ENCODE measurements at regions not wholly inside any gene's neighbourhood (a gene's known extent, or its start where the extent isn't known, plus 50 kb on each side); places are given as distances from the start of the nearest gene placed in this dataset.
"Not testable (repeated sequence)": the region's sequence is repeated elsewhere in the genome, so short reads cannot be mapped to it uniquely, and the experiment has no call there.

DNA sequence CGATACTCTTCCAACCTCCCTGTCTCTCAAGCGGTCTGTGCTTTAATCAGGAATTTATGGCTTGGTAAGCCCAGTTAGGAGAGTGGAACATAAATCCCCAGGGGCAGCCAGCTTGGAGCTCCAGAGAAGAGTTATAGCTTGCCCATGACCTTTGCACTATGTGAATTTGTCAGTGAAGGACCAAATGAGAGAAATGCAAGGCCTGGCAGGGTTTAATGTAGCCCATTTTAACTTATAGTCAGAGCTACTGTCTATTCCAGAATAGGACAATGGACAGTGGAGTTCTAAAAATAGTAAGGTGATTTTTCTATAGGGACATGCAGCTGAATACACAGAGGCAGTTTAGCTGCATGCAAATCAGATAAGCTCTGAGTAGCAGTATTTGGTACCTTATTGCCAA is 142.6 kb upstream of the CAV2 start:
- no peaks in the 10 kb centered on the region for H3K9me3 ChIP-seq (ENCODE audit: control insufficient read depth, insufficient read depth, low read length)
- no peaks in the 10 kb centered on the region for H3K36me3 ChIP-seq (ENCODE audit: control insufficient read depth, insufficient read depth, low read length)
- no peak overlapping the region for H3K27ac ChIP-seq (ENCODE audit: low read depth, low read length)
- no peak overlapping the region for H3K9ac ChIP-seq (ENCODE audit: low read depth, low read length)
- no peak overlapping the region for H3K4me3 ChIP-seq (ENCODE audit: low read depth, low read length)
- H3K4me1 ChIP-seq (ENCODE audit: control insufficient read depth, insufficient read depth, low read length) = peaks cover 6% of the 10 kb centered on the region; the same call in 1 of the 2 replicates
- no peaks in the 10 kb centered on the region for H3K27me3 ChIP-seq (ENCODE audit: control insufficient read depth, insufficient read depth, low read length)

DNA sequence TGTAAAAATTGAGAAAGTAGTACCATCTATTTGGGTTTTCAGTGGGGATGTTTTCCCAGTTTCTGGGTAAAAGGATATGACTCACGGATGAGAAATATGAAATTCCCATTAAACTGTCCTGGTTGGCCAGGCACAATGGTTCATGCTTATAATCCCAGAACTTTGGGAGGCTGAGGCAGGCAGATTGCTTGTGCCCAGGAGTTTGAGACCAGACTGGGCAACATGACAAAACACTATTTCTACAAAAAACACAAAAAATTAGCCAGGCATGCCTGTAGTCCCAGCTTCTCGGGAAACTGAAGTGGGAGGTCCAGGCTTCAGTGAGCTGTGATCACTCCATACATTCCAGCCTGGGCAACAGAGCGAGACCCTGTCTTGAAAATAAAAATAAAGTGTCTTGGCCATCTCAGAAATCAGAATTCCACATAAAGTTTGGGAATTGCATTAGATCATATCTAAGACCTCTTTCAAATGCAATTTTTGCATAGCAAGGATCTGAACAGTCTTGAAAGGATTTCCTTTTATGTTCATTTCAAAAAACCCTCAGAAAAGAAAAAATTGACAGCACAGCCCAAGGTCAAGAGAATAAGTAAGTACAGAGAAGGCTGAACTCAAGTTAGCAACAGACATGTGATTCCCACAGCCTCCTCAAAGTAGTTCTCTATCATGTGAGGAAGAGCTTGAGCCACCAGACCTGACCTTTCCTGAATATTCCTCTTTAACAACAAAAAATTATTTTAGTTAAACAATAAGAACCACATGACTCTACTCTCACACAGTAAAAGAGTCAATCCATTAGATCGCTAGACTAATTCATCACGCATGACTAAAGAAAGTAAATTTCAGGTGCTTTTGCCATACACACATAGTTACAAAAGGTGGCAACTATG is 141.5 kb upstream of the CAV2 start:
- H3K9me3 ChIP-seq (ENCODE audit: control insufficient read depth, insufficient read depth, low read length) = no peaks in the 10 kb centered on the region
- no peak overlapping the region for H3K27ac ChIP-seq (ENCODE audit: low read depth, low read length)
- H3K36me3 ChIP-seq (ENCODE audit: control insufficient read depth, insufficient read depth, low read length) = no peaks in the 10 kb centered on the region
- no peak overlapping the region for H3K9ac ChIP-seq (ENCODE audit: low read depth, low read length)
- H3K27me3 ChIP-seq (ENCODE audit: control insufficient read depth, insufficient read depth, low read length) = no peaks in the 10 kb centered on the region
- H3K4me3 ChIP-seq (ENCODE audit: low read depth, low read length) = no peak overlapping the region
- H3K4me1 ChIP-seq (ENCODE audit: control insufficient read depth, insufficient read depth, low read length) = peaks cover 6% of the 10 kb centered on the region; the same call in 1 of the 2 replicates

DNA sequence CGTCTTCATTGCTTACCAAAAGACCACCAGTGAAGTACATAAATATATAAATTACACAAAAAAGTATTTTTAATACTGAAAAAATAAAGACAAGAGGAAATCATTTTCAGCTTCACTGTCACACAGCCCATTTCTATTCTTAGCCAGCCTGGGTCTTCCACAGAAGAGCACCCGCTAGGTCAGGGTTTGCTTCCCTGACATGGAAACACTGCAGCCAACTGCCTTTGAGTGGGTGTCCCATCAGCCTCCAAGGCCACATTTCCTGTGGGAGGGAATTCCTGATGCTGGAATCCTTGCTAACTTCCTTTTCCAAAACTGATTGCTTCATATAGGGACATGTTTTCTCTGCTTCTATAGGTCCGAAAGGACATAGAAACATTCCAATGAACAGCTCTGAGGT is 137.8 kb upstream of the CAV2 start:
- H3K4me1 ChIP-seq (ENCODE audit: control insufficient read depth, insufficient read depth, low read length) = no peaks in the 10 kb centered on the region
- H3K36me3 ChIP-seq (ENCODE audit: control insufficient read depth, insufficient read depth, low read length) = no peaks in the 10 kb centered on the region
- no peaks in the 10 kb centered on the region for H3K9me3 ChIP-seq (ENCODE audit: control insufficient read depth, insufficient read depth, low read length)
- no peak overlapping the region for H3K4me3 ChIP-seq (ENCODE audit: low read depth, low read length)
- no peak overlapping the region for H3K27ac ChIP-seq (ENCODE audit: low read depth, low read length)
- no peak overlapping the region for H3K9ac ChIP-seq (ENCODE audit: low read depth, low read length)
- H3K27me3 ChIP-seq (ENCODE audit: control insufficient read depth, insufficient read depth, low read length) = no peaks in the 10 kb centered on the region

DNA sequence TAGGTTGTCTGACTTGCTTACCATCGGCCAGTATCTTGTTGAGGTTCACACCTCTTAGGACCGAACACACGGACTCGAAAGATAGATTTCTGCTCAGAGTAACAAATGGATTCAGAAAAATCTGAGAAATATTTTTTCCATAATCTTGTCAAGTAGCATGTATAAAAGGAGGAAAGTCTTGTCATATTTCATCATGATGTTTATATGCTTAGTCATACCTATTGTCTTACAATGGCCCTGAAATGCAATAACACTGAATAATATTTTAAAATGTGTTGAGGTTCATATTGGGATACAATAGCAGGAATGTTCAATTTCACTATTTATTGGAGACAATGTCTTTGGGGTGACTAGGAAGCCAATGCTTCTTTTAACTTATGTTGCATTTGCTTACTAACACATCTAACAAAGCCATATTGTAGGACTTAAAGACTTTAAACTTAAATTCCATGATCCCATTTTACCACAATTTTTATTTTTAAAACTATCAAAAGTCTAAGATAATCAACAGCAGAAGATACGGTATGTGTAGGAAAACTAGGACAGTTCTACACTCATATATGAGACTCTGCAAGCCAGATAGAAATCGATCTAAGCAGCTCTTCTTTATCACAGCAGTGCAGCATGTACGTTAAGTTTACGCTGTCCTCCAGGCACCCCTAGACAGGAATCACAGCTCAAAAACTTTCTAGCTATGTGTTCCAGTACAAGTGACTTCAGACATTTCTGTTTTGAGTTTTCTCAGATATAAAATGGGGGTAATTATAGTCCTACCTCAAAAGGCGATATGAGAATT is 135.7 kb upstream of the CAV2 start:
- no peak overlapping the region for H3K9ac ChIP-seq (ENCODE audit: low read depth, low read length)
- 0 out of 2 replicates have a peak, but pooled peaks cover 10% of the 10 kb centered on the region for H3K4me1 ChIP-seq (ENCODE audit: control insufficient read depth, insufficient read depth, low read length)
- H3K27me3 ChIP-seq (ENCODE audit: control insufficient read depth, insufficient read depth, low read length) = no peaks in the 10 kb centered on the region
- no peak overlapping the region for H3K27ac ChIP-seq (ENCODE audit: low read depth, low read length)
- no peaks in the 10 kb centered on the region for H3K9me3 ChIP-seq (ENCODE audit: control insufficient read depth, insufficient read depth, low read length)
- no peaks in the 10 kb centered on the region for H3K36me3 ChIP-seq (ENCODE audit: control insufficient read depth, insufficient read depth, low read length)
- H3K4me3 ChIP-seq (ENCODE audit: low read depth, low read length) = no peak overlapping the region

DNA sequence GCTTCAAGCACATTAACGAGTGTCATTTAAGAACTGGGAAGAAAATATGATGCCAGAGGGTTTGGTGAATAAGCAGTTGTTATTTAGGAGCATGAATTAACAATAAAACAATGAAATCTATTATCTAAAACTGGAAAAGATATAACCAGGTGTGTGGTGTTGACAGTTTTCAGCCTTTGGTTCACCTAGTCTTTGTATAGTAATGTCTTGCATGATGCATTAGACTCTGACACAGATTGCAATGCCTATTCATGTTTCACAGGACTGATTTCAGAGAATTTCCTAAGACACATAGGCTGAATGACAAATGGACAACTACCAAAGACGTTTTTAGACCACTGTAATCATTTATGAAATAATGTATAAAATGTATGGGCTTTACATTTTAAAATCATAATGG is 135.1 kb upstream of the CAV2 start:
- Histone ChIP-seq H3K36me3 (ENCODE audit: control insufficient read depth, insufficient read depth, low read length) (no peaks in the 10 kb centered on the region), H3K4me1 (ENCODE audit: control insufficient read depth, insufficient read depth, low read length) (0 out of 2 replicates have a peak, but pooled peaks cover 10% of the 10 kb centered on the region), H3K9me3 (ENCODE audit: control insufficient read depth, insufficient read depth, low read length) (no peaks in the 10 kb centered on the region), H3K27ac (ENCODE audit: low read depth, low read length) (no peak overlapping the region), H3K9ac (ENCODE audit: low read depth, low read length) (no peak overlapping the region), H3K27me3 (ENCODE audit: control insufficient read depth, insufficient read depth, low read length) (no peaks in the 10 kb centered on the region), H3K4me3 (ENCODE audit: low read depth, low read length) (no peak overlapping the region)

DNA sequence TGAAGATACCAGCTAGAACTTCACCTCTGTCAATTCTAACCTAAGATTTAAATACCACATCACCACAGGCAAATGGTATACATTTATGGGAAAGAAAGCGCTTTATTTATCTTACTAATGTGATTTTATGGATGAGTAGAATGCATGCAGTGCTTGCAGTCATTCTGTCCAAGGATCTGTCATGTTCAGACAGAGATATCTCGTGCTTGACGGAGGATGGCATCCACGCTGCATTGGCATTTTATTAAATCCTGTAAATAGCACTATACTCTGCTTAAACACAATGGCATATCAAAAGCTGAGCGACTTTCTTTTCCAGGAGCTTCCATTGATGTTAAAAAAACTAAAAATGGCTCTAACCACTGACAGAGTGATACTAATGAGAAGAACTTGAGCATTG is 133.7 kb upstream of the CAV2 start:
- no peaks in the 10 kb centered on the region for H3K27me3 ChIP-seq (ENCODE audit: control insufficient read depth, insufficient read depth, low read length)
- H3K9me3 ChIP-seq (ENCODE audit: control insufficient read depth, insufficient read depth, low read length) = peaks cover 9% of the 10 kb centered on the region
- H3K36me3 ChIP-seq (ENCODE audit: control insufficient read depth, insufficient read depth, low read length) = no peaks in the 10 kb centered on the region
- no peak overlapping the region for H3K4me3 ChIP-seq (ENCODE audit: low read depth, low read length)
- H3K4me1 ChIP-seq (ENCODE audit: control insufficient read depth, insufficient read depth, low read length) = 0 out of 2 replicates have a peak, but pooled peaks cover 10% of the 10 kb centered on the region
- no peak overlapping the region for H3K9ac ChIP-seq (ENCODE audit: low read depth, low read length)
- H3K27ac ChIP-seq (ENCODE audit: low read depth, low read length) = no peak overlapping the region

DNA sequence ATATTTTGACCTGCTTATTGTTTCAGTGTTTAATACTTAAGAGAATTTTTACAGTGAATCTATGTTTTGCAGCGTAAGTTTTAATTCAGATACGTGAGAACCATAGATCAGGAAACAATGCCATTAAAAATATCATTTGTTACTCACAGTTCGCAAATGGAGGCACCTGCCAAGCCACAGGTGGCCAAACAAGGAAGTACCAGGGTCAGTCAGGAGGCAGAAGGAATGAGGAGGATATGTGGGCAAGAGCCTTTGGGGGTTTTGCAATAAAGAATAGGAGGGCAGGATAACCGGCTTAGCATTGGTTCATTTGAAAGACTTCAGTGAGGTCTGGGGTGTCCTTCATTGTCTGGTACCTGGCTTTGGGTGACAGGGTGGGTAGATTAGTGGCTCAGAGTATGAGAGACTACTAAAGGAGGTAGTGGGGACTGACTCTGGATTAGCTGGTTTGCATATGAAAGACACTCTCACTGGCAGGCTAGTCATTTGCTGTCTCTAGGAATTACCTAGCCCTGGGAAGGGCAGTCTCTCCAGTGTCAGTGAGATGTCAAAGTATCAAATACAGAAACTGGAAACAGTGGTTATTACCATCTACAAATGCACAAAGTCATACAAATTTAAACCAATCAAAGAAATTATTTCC is 132.2 kb upstream of the CAV2 start:
- no peak overlapping the region for H3K4me3 ChIP-seq (ENCODE audit: low read depth, low read length)
- H3K27me3 ChIP-seq (ENCODE audit: control insufficient read depth, insufficient read depth, low read length) = no peaks in the 10 kb centered on the region
- 0 out of 2 replicates have a peak, but pooled peaks cover 10% of the 10 kb centered on the region for H3K4me1 ChIP-seq (ENCODE audit: control insufficient read depth, insufficient read depth, low read length)
- H3K36me3 ChIP-seq (ENCODE audit: control insufficient read depth, insufficient read depth, low read length) = no peaks in the 10 kb centered on the region
- no peak overlapping the region for H3K9ac ChIP-seq (ENCODE audit: low read depth, low read length)
- H3K27ac ChIP-seq (ENCODE audit: low read depth, low read length) = no peak overlapping the region
- peaks cover 17% of the 10 kb centered on the region for H3K9me3 ChIP-seq (ENCODE audit: control insufficient read depth, insufficient read depth, low read length)

DNA sequence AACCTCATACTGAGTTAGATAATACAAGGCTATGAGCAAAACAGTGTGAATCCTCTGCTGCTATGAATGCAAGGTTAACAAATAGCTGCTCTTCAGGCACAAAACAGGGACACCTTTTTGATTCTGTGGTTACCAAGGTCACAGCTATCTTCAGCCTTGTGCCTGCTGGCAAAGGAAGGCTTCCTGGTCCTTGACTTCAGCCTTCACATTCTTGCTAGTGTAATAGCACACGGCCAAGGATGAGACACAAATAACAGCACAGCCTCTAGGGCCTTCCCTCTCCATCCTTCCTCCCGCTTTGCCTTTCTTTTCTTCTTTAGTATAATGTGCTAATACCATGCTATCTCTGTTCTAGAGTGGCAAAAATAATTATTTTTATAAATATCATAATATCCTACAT is 130.6 kb upstream of the CAV2 start:
- H3K27ac ChIP-seq (ENCODE audit: low read depth, low read length) = no peak overlapping the region
- H3K27me3 ChIP-seq (ENCODE audit: control insufficient read depth, insufficient read depth, low read length) = no peaks in the 10 kb centered on the region
- H3K36me3 ChIP-seq (ENCODE audit: control insufficient read depth, insufficient read depth, low read length) = no peaks in the 10 kb centered on the region
- H3K4me3 ChIP-seq (ENCODE audit: low read depth, low read length) = no peak overlapping the region
- H3K9me3 ChIP-seq (ENCODE audit: control insufficient read depth, insufficient read depth, low read length) = peaks cover 17% of the 10 kb centered on the region
- no peak overlapping the region for H3K9ac ChIP-seq (ENCODE audit: low read depth, low read length)
- H3K4me1 ChIP-seq (ENCODE audit: control insufficient read depth, insufficient read depth, low read length) = 0 out of 2 replicates have a peak, but pooled peaks cover 10% of the 10 kb centered on the region

DNA sequence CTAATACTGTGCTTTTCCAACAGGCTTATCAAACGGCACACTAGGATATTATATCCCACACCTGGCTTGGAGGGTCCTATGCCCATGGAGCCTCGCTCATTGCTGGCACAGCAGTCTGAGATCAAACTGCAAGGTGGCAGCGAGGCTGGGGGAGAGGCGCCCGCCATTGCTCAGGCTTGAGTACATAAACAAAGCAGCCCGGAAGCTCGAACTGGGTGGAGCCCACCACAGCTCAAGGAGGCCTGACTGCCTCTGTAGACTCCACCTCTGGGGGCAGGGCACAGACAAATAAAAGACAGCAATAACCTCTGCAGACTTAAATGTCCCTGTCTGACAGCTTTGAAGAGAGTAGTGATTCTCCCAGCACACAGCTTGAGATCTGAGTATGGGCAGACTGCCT is 128.0 kb upstream of the CAV2 start:
- H3K9ac ChIP-seq (ENCODE audit: low read depth, low read length); H3K27me3 ChIP-seq (ENCODE audit: control insufficient read depth, insufficient read depth, low read length); H3K4me3 ChIP-seq (ENCODE audit: low read depth, low read length); H3K4me1 ChIP-seq (ENCODE audit: control insufficient read depth, insufficient read depth, low read length); H3K36me3 ChIP-seq (ENCODE audit: control insufficient read depth, insufficient read depth, low read length); H3K27ac ChIP-seq (ENCODE audit: low read depth, low read length): not testable (repeated sequence)
- H3K9me3 ChIP-seq (ENCODE audit: control insufficient read depth, insufficient read depth, low read length) = peaks cover 17% of the 10 kb centered on the region

DNA sequence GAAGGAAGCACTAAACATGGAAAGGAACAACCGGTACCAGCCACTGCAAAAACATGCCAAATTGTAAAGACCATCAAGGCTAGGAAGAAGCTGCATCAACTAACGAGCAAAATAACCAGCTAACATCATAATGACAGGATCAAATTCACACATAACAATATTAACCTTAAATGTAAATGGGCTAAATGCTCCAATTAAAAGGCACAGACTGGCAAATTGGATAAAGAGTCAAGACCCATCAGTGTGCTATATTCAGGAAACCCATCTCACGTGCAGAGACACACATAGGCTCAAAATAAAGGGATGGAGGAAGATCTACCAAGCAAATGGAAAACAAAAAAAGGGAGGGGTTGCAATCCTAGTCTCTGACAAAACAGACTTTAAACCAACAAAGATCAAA is 126.3 kb upstream of the CAV2 start:
- H3K4me3 ChIP-seq (ENCODE audit: low read depth, low read length); H3K27ac ChIP-seq (ENCODE audit: low read depth, low read length); H3K4me1 ChIP-seq (ENCODE audit: control insufficient read depth, insufficient read depth, low read length); H3K36me3 ChIP-seq (ENCODE audit: control insufficient read depth, insufficient read depth, low read length); H3K27me3 ChIP-seq (ENCODE audit: control insufficient read depth, insufficient read depth, low read length); H3K9ac ChIP-seq (ENCODE audit: low read depth, low read length): not testable (repeated sequence)
- peaks cover 17% of the 10 kb centered on the region for H3K9me3 ChIP-seq (ENCODE audit: control insufficient read depth, insufficient read depth, low read length)

All from HUES48 (cell line).